Prostate gland (tissue), 2 donors: ENCODE measurements at regions not wholly inside any gene's neighbourhood (a gene's known extent, or its start where the extent isn't known, plus 50 kb on each side); places are given as distances from the start of the nearest gene placed in this dataset.
"Not testable (repeated sequence)": the region's sequence is repeated elsewhere in the genome, so short reads cannot be mapped to it uniquely, and the experiment has no call there.

Experiments used
- CTCF ChIP-seq, 4 experiments: fragments of 200-600 bp in 2 of 4; fragments of 450-650 bp in 2 of 4; sonication (generic) in 2 of 4; IDR thresholded peaks; 1 replicate in 3 of 4; 2 replicates in 1 of 4; pipeline ENCODE4 v1.5.1; 2016 to 2019; ENCODE audit warnings: antibody characterized with exemption in 4 of 4, mild to moderate bottlenecking in 2 of 4, moderate library complexity in 2 of 4
- POLR2A ChIP-seq: fragments of 450-650 bp; IDR thresholded peaks from one replicate; pipeline ENCODE4 v1.6.1; 2016; ENCODE audit warnings: antibody characterized with exemption, mild to moderate bottlenecking

GRCh38 chr13:109257761-109258157, 528.6 kb downstream of the IRS2 start:
- TF ChIP-seq CTCF (IDR thresholded peaks at IDR 0.05); POLR2A: not testable (repeated sequence)
